ENCODE measurements at regions not wholly inside any gene's neighbourhood (a gene's known extent, or its start where the extent isn't known, plus 50 kb on each side); places are given as distances from the start of the nearest gene placed in this dataset.

DNA sequence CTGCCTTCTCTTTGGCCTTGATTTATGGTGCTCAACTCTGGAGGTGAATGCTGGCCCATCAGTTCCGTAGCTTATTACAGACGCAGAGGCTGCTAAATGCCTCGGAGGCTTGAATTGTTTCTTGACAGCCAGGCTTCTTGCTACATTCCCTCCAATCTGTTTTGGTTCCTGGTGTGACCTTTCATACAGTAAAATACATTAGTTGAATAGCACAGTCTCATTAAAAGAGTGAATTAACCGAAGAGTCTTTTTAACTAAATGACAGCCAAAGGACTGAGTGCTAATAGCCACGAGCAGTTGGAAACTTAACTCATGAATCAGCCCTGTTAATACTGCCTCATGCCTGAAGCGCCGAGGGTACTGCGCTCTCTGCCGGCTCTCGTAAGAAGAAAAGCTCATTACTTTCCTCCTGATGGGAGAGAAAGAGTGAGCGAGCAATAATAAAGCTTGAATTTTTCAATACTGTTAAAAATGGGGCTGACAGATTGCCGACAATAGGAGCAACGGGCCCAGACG lies 236.4 kb upstream of the GPR26 start:
- DNase-seq = no peak
- no peak for TF ChIP-seq CTCF (IDR thresholded peaks at IDR 0.05; ENCODE audit: low read depth, low read length, missing control alignments)
- no peaks in the 10 kb centered on the region for H3K36me3 ChIP-seq (replicated peaks)
- in situ Hi-C loops (cut with HindIII; ENCODE audit: low pct_ligation_motif_present, low sequenced_read_pairs) = no loop called here
- H3K27me3 ChIP-seq (replicated peaks) = no peaks in the 10 kb centered on the region
- H3K4me3 ChIP-seq (ENCODE audit: low read depth, low read length) = no peak overlapping the region
- no peak overlapping the region for H3K27ac ChIP-seq

DNA sequence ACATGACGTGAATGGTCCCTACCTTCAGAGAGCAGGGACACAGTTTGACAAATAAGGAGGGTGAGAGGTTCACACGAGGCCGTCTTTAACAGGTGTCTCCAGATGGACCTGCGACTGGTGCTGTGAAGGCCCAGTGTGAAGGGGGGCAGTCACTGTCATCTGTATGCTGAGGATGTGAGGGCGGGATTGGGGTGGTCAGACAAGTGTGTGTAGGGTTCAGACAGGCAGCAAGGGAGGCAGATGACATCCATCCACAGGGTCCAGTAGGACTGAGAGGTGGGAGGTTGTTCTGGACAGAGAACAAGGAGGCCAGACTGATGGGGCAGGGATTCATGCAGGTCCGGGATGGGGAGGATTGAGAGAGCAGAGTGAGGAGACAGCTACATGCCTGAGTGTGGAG lies 232.6 kb upstream of the GPR26 start:
- H3K27ac ChIP-seq = no peak overlapping the region
- in situ Hi-C loops (cut with HindIII; ENCODE audit: low pct_ligation_motif_present, low sequenced_read_pairs) = no loop called here
- TF ChIP-seq CTCF (IDR thresholded peaks at IDR 0.05; ENCODE audit: low read depth, low read length, missing control alignments) = no peak

GRCh38 chr10:123434435-123435039 lies 231.6 kb upstream of the GPR26 start:
- TF ChIP-seq CTCF (IDR thresholded peaks at IDR 0.05; ENCODE audit: low read depth, low read length, missing control alignments) = no peak
- H3K4me3 ChIP-seq (ENCODE audit: low read depth, low read length) = no peak overlapping the region
- in situ Hi-C loops (cut with HindIII; ENCODE audit: low pct_ligation_motif_present, low sequenced_read_pairs) = no loop called here
- DNase-seq = no peak
- H3K27ac ChIP-seq = no peak overlapping the region
- no peaks in the 10 kb centered on the region for H3K36me3 ChIP-seq (replicated peaks)
- H3K27me3 ChIP-seq (replicated peaks) = no peaks in the 10 kb centered on the region

More for the DNA sequence above, 232.6 kb upstream of the GPR26 start:
- DNase-seq = no peak
- no peaks in the 10 kb centered on the region for H3K36me3 ChIP-seq (replicated peaks)
- no peaks in the 10 kb centered on the region for H3K27me3 ChIP-seq (replicated peaks)
- H3K4me3 ChIP-seq (ENCODE audit: low read depth, low read length) = no peak overlapping the region

DNA sequence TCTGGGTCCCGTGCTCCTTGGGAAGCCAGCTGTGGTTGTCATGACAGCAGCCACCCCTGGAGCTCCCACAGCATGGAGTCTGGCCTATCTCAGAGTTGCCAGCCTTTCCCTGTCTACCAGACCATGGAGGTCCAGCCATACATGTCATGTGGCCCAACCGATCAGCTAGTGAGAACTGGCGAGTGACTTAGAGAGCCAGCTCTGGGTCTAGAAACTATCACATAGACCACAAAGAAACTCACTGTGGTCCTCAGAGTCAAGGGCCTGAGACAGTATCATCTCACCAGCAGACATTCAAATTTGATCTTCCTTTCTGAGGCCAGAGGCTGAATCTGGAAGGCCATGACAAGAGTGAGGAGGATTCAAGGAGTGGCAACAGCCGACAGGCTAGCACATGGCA lies 223.3 kb upstream of the GPR26 start:
- no peak overlapping the region for H3K27ac ChIP-seq
- no peak for DNase-seq
- TF ChIP-seq CTCF (IDR thresholded peaks at IDR 0.05; ENCODE audit: low read depth, low read length, missing control alignments) = no peak
- H3K36me3 ChIP-seq (replicated peaks) = no peaks in the 10 kb centered on the region
- in situ Hi-C loops (cut with HindIII; ENCODE audit: low pct_ligation_motif_present, low sequenced_read_pairs) = no loop called here
- H3K4me3 ChIP-seq (ENCODE audit: low read depth, low read length) = no peak overlapping the region
- no peaks in the 10 kb centered on the region for H3K27me3 ChIP-seq (replicated peaks)

DNA sequence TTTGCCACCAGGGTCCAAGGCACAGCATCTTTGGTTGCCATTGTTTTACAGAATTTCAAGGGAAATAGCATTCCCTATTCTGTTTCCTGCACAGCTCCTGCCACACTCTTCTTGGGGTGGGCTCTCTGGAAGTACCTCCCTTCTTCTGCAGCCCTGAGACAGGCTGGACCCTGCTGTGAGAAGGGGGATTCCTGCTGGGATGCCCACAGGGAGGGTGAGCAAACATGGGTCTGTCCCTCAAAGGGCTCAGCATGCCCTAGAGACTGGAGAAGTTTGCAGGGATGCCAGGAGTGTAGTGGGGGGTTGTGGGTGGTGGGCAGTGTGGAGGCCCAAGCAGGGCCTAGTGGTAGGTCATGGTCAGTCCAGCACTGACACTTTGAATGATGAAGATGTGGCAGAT lies 222.2 kb upstream of the GPR26 start:
- no peak for DNase-seq
- Histone ChIP-seq H3K36me3 (replicated peaks) (no peaks in the 10 kb centered on the region), H3K27ac (no peak overlapping the region), H3K4me3 (ENCODE audit: low read depth, low read length) (no peak overlapping the region), H3K27me3 (replicated peaks) (no peaks in the 10 kb centered on the region)
- no peak for TF ChIP-seq CTCF (IDR thresholded peaks at IDR 0.05; ENCODE audit: low read depth, low read length, missing control alignments)
- in situ Hi-C loops (cut with HindIII; ENCODE audit: low pct_ligation_motif_present, low sequenced_read_pairs) = no loop called here

- DNase-seq = no peak
- no peak overlapping the region for H3K27ac ChIP-seq
- no peak for TF ChIP-seq CTCF (IDR thresholded peaks at IDR 0.05; ENCODE audit: low read depth, low read length, missing control alignments)
- no peak overlapping the region for H3K4me3 ChIP-seq (ENCODE audit: low read depth, low read length)
- in situ Hi-C loops (cut with HindIII; ENCODE audit: low pct_ligation_motif_present, low sequenced_read_pairs) = no loop called here
- no peaks in the 10 kb centered on the region for H3K27me3 ChIP-seq (replicated peaks)
- H3K36me3 ChIP-seq (replicated peaks) = no peaks in the 10 kb centered on the region
Observed at GRCh38 chr10:123445261-123445775, 220.8 kb upstream of the GPR26 start.

All from brain microvascular endothelial cell (primary cell).